ENCODE measurements at regions not wholly inside any gene's neighbourhood (a gene's known extent, or its start where the extent isn't known, plus 50 kb on each side); places are given as distances from the start of the nearest gene placed in this dataset.
"Not testable (repeated sequence)": the region's sequence is repeated elsewhere in the genome, so short reads cannot be mapped to it uniquely, and the experiment has no call there.

DNA sequence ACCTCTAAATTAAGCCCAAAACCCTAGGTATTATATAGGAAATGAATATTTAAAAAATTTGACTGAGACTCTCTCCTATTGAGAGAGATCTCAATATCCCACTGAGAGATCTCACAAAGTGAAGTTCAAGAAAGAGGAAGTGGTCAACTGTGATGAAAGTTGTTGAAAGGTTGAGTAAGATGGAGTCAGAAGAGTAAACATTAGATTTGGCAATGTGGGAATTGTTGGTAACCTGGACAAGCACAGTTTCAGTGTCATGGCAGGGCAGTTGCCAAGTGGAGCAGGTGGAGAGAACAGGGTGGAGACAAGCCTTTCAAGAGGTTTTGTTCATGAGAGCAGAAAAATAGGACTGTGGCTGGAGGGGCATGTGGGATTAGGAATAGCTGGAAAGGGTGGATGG is 747.9 kb downstream of the EPHA7 start:
- DNase-seq (ENCODE audit: low read depth in 4 of 4, low spot score in 2 of 4): not testable (repeated sequence)

DNA sequence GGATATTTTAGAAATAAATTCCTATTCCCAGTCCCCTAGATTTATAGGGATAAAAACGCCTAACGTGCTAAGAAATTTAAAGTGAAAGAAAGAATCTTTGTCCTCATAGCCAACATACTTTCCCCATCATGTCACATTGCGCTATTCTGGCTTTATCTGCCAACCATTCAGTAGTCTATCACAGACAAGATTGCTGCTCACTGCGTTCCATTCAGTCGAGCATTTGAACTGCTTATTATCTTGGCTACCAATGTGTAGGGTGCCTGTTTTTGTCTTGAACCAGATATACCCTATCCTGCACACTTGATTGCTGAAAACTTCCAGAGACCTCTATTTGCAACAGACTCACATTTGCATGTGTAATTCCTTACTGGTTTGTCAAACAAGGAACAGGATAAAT is 751.5 kb downstream of the EPHA7 start:
- no peak for DNase-seq (ENCODE audit: low read depth in 4 of 4, low spot score in 2 of 4)

DNA sequence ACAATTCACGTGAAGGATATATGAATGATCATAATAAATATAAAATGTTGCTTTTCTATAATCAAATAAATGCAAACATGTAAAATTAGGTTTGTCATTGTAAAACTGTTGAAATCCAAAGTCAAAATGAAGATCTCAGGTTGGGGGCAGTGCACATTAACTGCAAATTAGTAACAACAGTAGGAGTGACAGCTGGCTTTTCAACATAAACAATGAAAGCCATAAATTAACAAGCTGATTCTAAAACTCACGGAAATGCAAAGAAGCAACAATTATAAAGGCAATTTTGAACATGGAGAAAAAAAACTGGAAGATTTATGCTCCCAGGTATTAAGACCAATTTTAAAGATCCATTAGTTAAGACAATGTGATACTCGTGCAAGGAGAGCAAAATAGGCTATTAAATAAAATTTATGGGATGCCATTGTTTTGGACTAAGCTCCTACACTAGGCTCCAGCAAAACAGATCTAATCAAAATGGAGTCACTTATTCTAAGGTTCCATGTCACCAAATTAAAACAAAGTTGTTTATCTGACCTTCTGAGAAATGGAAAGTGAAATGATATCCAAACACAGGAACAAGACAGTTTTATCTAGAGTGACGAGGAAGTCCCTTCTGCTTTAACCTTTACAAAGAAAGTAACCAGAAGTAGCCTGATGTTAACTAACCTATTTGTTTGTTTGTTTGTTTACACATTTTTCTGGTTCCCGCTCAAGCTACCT is 770.8 kb downstream of the EPHA7 start:
- DNase-seq (ENCODE audit: low read depth in 4 of 4, low spot score in 2 of 4): no peak

- DNase-seq (ENCODE audit: low read depth in 4 of 4, low spot score in 2 of 4): no peak
These were observed 771.7 kb downstream of the EPHA7 start for GRCh38 chr6:92647630-92648029.

DNA sequence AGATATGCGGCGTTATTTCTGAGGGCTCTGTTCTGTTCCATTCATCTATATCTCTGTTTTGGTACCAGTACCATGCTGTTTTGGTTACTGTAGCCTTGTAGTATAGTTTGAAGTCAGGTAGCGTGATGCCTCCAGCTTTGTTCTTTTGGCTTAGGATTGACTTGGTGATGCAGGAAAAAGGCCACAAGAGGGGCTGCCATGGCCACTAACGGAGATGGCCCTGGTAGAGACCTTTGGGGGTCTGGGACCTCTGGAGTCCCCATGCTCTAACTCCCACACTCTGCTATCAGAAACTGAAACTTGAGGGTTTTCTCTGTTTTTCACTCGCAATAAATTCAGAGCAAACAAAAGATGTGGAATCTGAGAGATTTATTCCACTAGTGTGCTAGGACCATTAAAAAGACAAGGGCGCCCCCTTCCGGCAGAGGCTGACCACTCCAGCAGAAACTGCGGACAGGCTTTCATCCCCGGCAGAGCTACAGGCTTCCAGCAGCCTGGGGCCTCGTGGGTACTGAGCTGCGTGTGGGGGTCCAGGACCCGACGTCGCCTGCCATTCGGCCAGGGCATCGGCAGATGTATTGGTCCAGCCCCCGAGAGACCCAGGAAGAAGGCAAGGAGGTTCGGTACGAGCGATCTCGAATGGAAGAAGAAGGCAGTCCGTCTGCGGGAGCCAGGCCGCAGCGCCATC is 775.1 kb downstream of the EPHA7 start:
- not testable (repeated sequence) for DNase-seq (ENCODE audit: low read depth in 4 of 4, low spot score in 2 of 4)

DNA sequence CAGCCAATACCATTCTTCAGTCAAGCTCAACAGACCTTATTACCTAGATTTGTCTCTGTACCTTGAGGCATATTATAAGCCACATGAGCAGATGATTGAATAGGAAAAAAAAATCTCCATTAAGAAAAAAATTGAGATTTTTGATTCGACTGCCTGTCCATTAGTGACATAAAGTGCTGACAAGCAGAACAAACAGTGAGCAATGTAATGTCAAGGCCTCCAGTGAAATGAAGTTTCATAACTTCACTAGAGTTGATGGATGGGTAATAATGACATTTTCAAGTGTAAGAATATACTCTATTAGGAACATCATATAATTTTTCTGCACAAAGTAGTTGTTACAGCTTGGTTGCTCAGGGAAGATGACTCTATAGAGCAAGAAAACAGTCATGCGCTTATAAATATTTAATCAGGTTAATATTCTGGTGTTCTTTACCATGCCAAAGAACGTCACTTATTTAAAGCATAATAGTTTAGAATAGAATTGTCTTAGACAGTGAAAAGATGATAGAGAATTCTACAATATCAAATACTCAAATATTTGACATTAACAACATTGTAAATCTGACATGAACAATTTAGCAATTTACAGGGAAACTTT is 783.7 kb downstream of the EPHA7 start:
- no peak for DNase-seq (ENCODE audit: low read depth in 4 of 4, low spot score in 2 of 4)

DNA sequence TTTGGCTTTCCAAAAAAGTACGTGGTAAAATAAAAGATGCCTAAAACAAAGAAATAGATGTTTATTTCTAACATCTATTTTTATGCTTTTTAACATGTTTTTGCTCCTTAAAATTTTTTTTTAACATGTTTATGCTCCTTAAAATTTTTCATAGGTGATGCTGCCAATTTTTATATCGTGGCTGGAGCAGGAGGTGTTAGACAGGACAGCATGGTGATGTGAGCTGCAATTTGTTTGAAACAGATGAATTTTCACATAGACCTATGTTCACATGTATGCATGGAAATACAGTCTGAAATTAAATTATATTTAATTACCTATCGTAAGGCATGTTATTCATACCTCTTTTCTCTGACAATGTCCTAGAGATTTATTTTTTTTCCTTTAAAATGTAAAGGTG is 784.8 kb downstream of the EPHA7 start:
- no peak for DNase-seq (ENCODE audit: low read depth in 4 of 4, low spot score in 2 of 4)

- DNase-seq (ENCODE audit: low read depth in 4 of 4, low spot score in 2 of 4): no peak
These were observed 795.9 kb downstream of the EPHA7 start for GRCh38 chr6:92623431-92623830.

DNA sequence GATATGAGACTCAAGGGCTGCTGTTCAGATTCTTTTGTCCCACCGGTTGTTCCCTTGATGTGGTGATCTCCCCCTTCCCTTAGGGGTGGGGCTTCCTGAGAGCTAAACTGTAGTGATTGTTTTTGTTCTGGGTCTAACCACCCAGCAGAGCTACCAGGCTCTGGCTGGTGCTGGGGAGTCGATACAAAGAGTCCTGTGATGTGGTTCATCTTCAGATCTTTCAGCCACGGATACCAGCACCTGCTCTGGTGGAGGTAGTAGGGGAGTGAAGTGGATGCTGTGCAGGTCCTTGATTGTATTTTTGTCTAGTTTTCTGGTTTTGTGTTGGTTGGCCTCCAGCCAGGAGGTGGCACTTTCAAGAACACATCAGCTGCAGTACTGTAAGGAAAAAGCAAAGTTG is 801.6 kb downstream of the EPHA7 start:
- no peak for DNase-seq (ENCODE audit: low read depth in 4 of 4, low spot score in 2 of 4)

GRCh38 chr6:92608751-92609150 is 810.6 kb downstream of the EPHA7 start:
- DNase-seq (ENCODE audit: low read depth in 4 of 4, low spot score in 2 of 4): no peak

GRCh38 chr6:92593201-92593600 is 826.2 kb downstream of the EPHA7 start:
- DNase-seq (ENCODE audit: low read depth in 4 of 4, low spot score in 2 of 4): no peak

GRCh38 chr6:92589996-92590395 is 829.4 kb downstream of the EPHA7 start:
- no peak for DNase-seq (ENCODE audit: low read depth in 4 of 4, low spot score in 2 of 4)

GRCh38 chr6:92588148-92588547 is 831.2 kb downstream of the EPHA7 start:
- no peak for DNase-seq (ENCODE audit: low read depth in 4 of 4, low spot score in 2 of 4)

DNA sequence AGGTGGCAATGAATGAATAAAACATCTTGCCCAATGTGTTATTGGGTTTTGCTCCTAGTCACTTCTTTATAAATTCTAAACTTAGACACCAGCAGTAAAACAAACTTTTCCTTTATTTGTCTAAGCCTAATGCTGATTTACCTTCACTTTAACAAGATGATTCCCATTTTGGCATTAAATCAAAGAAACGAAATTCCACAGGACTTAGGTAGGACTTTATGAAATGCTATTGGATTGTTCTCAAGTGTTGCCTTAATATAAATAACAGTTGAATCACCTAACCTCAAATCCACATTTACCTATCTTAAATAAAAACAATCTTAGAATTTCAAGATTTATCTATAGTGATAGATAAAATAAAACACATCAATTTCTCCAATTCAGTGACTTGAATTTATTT is 831.8 kb downstream of the EPHA7 start:
- no peak for DNase-seq (ENCODE audit: low read depth in 4 of 4, low spot score in 2 of 4)

- no peak for DNase-seq (ENCODE audit: low read depth in 4 of 4, low spot score in 2 of 4)
These were observed 833.0 kb downstream of the EPHA7 start for GRCh38 chr6:92586236-92586977.

GRCh38 chr6:92582211-92582610 is 837.1 kb downstream of the EPHA7 start:
- DNase-seq (ENCODE audit: low read depth in 4 of 4, low spot score in 2 of 4): no peak

DNA sequence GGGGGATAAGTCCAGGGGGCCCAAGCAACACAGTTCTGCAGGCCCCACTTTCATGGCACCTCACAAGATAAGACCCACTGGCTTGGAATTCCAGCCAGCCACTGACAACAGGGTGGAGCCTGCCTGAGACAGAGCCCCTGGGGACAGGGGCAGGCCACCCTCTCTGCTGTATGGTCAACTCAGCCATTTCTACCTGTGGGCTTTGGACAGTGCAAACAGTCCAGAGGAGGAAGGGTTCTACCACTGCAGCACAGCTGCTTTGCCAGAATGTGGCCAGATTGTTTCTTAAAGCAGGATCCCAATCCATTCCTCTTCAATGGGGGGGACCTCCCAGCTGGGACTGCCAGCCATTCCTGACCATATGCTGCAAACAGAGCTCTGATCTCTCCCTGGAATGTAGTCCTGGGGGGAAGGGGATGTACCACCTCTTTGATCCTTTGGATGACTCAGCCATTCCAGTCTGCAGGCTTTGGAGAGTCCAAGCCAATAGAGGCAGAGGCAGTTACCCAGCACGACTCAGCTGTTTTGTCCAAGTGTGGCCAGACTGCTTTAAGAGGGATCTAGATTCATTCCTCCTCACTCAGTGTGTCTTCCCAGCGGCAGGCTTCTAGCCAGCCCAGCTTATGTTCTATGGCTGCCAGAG is 842.2 kb downstream of the EPHA7 start:
- DNase-seq (ENCODE audit: low read depth in 4 of 4, low spot score in 2 of 4): no peak

GRCh38 chr6:92568541-92568940 is 850.8 kb downstream of the EPHA7 start:
- DNase-seq (ENCODE audit: low read depth in 4 of 4, low spot score in 2 of 4): no peak

DNA sequence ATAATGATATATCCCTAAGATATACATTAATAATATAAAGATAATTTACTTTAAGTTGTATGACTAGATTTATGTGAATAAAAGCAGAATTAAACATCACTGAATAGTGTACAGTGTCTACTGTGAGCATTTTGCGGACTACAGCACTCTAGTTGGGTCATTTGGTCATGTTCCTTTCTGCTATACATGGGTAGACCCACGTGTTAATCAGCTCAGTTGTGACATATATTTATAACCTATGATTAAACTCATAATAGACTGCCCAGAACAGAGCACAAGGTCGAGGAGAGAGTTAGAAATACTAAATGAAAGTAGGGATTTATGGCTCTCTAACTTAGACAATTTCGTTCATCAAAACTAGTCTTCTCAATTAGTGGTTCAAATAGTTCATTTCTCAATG is 852.7 kb downstream of the EPHA7 start:
- no peak for DNase-seq (ENCODE audit: low read depth in 4 of 4, low spot score in 2 of 4)

GRCh38 chr6:92564376-92564775 is 855.0 kb downstream of the EPHA7 start:
- DNase-seq (ENCODE audit: low read depth in 4 of 4, low spot score in 2 of 4): no peak

DNA sequence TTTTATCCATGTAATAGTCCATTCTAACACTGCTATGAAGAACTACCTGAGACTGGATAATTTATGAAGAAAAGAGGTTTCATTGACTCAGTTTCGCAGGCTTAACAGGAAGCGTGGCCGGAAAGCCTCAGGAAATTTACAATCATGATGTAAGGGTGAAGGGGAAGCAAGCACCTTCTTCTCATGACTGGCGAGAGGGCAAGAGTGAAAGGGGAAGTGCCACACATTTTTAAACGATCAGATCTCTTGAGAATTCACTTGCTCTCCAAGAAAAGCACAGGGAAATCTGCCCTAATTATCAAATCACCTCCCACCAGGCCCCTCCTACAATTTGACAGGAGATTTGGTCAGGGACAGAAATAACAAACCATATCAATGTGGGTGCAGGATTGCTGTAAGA is 859.7 kb downstream of the EPHA7 start:
- DNase-seq (ENCODE audit: low read depth in 4 of 4, low spot score in 2 of 4): no peak
